ENCODE measurements at regions not wholly inside any gene's neighbourhood (a gene's known extent, or its start where the extent isn't known, plus 50 kb on each side); places are given as distances from the start of the nearest gene placed in this dataset.

DNA sequence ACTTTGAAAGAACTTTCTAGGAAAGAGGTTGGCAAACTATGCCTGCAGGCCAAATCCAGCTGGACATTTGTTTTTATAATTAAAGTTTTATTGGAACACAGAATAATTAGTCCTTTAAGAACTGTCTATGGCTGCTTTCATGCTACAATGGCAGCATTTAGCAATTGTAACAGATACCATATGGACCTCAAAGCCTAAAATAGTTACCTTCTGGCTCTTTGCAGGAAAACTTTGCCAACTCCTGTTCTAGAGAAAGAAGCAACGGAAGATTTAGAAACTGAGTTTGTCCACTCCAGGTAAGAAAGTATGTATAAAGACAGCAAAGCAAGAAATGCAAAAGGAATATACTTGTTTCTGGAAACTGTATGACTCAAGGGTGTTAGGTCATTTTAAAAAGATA, 281.7 kb upstream of the TRPM3 start:
- TF ChIP-seq, protein P1, sequence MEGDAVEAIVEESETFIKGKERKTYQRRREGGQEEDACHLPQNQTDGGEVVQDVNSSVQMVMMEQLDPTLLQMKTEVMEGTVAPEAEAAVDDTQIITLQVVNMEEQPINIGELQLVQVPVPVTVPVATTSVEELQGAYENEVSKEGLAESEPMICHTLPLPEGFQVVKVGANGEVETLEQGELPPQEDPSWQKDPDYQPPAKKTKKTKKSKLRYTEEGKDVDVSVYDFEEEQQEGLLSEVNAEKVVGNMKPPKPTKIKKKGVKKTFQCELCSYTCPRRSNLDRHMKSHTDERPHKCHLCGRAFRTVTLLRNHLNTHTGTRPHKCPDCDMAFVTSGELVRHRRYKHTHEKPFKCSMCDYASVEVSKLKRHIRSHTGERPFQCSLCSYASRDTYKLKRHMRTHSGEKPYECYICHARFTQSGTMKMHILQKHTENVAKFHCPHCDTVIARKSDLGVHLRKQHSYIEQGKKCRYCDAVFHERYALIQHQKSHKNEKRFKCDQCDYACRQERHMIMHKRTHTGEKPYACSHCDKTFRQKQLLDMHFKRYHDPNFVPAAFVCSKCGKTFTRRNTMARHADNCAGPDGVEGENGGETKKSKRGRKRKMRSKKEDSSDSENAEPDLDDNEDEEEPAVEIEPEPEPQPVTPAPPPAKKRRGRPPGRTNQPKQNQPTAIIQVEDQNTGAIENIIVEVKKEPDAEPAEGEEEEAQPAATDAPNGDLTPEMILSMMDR (IDR thresholded peaks at IDR 0.05; ENCODE audit: insufficient read depth, low read depth, low read length) = no peak
- no peak for DNase-seq (ENCODE audit: low read depth)

DNA sequence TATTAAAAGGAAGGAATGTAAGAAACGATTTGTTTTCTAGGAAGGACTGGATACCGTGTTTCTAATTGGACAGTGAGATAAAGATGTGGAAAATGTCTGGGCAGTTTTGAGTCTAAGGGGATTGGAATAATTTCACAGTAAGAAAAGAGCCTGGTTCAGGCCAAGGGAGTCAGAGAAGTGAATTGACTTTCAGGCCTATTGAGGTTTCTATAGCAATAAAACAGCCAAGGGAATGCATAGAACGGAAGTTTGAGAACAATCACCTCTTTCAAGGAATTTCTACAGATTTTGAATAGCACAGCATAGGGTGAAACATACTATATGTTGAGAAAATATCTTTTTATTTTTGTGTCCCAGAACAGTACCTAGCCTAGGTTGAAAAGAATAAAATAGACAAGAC, 271.6 kb upstream of the TRPM3 start:
- H3K4me3 ChIP-seq (ENCODE audit: low read depth, low read length) = no peak overlapping the region
- TF ChIP-seq, protein P1 (IDR thresholded peaks at IDR 0.05; ENCODE audit: insufficient read depth, low read depth, low read length) = no peak
- no peak for DNase-seq (ENCODE audit: low read depth)

More for the DNA sequence above, 281.7 kb upstream of the TRPM3 start:
- H3K4me3 ChIP-seq (ENCODE audit: low read depth, low read length) = no peak overlapping the region

DNA sequence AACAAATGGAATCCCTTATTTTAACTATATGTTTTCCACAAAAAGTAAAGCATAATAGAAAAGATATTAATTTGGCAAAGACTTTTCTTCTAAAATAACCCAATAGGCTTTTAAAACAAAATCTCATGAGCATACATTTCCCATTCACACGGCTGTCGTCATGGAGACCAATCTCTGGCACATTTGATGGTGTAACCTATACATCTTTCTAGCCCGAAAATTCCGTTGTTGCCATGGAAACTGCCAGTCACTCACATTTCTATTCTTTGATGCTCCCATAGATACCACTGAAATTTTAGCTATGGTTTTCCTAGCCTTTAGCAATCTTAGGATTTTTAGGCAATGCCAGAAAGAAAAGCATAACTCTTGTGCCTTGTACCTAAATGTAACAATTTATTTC, 262.9 kb upstream of the TRPM3 start:
- no peak overlapping the region for H3K4me3 ChIP-seq (ENCODE audit: low read depth, low read length)
- DNase-seq (ENCODE audit: low read depth) = no peak
- TF ChIP-seq, protein P1 (IDR thresholded peaks at IDR 0.05; ENCODE audit: insufficient read depth, low read depth, low read length) = no peak

DNA sequence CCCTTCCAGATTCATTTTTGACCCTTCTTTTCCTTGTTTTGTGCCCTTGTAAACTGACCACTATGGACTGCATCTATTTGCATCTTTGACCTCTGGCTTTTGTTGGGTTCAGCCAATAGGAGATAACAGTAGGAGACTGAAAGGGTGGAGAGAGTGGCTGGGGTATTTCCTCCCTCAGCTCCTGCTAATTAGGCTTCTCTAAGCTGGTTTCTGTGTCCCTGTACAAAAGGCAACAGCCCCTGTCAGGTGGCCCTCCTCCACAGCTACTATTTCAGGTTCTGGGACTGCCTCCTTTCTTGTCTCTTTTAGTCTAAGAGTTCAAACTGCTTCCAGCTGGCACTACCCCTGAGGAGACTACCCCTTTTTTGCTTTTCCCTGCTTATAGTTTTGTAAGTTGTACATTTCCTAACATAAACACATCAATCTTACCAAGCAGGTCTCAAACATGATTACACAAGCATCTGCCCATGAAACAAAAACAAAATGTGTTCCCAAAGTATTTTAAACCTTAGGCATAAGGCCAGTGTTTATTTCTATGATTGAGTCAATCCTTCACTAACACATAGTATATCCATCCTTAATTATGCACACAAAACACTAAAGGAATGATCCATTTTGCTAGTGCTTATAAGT, 262.0 kb upstream of the TRPM3 start:
- TF ChIP-seq, protein P1 (IDR thresholded peaks at IDR 0.05; ENCODE audit: insufficient read depth, low read depth, low read length) = no peak
- DNase-seq (ENCODE audit: low read depth) = no peak
- H3K4me3 ChIP-seq (ENCODE audit: low read depth, low read length) = no peak overlapping the region

DNA sequence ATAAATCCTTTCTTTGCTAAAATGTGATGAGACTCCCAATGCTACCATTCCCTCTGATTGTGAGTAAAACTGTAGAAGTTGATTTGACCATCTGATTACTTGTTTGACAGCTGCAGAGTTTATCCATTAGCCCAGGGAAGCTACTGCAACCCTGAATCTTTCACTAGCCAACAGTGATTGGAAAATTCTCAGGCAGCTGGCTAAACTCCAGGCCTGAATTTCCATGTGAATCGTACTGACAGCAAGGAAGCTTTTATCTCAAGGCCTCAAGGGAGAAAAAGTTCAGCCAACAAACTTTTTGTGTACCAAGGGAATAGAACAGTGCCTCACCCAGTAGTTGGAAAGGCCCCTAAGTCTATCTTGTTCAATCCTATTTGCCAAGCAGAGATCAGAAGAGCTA, 246.7 kb upstream of the TRPM3 start:
- TF ChIP-seq, protein P1 (IDR thresholded peaks at IDR 0.05; ENCODE audit: insufficient read depth, low read depth, low read length) = no peak
- no peak for DNase-seq (ENCODE audit: low read depth)
- H3K4me3 ChIP-seq (ENCODE audit: low read depth, low read length) = no peak overlapping the region

DNA sequence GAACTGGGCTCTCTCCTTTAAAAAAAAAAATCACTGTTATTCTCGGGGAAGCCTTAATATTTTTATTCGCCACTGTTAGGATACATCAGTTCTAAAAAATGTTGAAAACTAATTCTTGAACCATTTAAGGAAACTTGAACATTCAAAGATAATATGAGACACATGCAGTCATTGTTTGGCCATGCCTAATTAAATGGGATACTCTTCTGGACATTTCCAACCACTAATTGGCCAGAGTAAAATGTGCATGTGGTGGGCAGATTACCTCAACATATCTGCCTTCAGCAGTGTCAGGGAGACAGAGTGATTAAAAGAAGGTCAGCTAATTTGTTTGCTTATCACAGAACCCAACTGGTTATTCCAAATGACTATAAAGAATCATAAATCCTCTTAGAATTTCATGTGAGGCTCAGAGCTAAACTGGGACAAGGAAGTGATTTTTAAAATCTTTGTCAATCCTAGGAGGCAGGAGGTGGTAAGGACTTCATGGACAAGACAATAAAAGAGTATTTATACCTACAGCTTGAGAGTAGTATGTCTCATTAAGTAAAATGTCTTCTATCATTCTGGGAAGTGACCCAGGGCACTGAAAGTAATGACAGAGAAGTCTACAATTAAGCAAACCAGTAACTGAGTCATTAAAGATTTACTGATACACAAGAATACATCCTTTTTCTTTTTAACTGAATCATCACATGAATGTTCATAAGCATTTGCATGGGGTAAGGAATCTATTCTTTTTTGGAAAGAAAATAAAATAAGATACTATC, 242.9 kb upstream of the TRPM3 start:
- H3K4me3 ChIP-seq (ENCODE audit: low read depth, low read length) = no peak overlapping the region
- DNase-seq (ENCODE audit: low read depth) = no peak
- TF ChIP-seq, protein P1 (IDR thresholded peaks at IDR 0.05; ENCODE audit: insufficient read depth, low read depth, low read length) = no peak
